ENCODE measurements at regions not wholly inside any gene's neighbourhood (a gene's known extent, or its start where the extent isn't known, plus 50 kb on each side); places are given as distances from the start of the nearest gene placed in this dataset.
A peak's percentile ranks its signal among the peaks of the same experiment; 100 is the strongest.
"Not testable (repeated sequence)": the region's sequence is repeated elsewhere in the genome, so short reads cannot be mapped to it uniquely, and the experiment has no call there.

GRCh38 chr3:134704133-134704532 is 53.3 kb upstream of the KY start:
- FAIRE-seq (no peak), DNase-seq (ENCODE audit: low spot score) (no peak)

GRCh38 chr3:134704556-134704955 is 53.7 kb upstream of the KY start:
- no peak for DNase-seq (ENCODE audit: low spot score)
- FAIRE-seq: no peak

- FAIRE-seq: no peak
Measured at GRCh38 chr3:134707908-134708597, 57.2 kb upstream of the KY start.

GRCh38 chr3:134708671-134709070 is 57.8 kb upstream of the KY start:
- FAIRE-seq (no peak), DNase-seq (ENCODE audit: low spot score) (no peak)

More at GRCh38 chr3:134707908-134708597, 57.2 kb upstream of the KY start:
- DNase-seq (ENCODE audit: low spot score): no peak

GRCh38 chr3:134709076-134709475 is 58.3 kb upstream of the KY start:
- DNase-seq (ENCODE audit: low spot score) (no peak), FAIRE-seq (no peak)

- FAIRE-seq (no peak), DNase-seq (ENCODE audit: low spot score) (no peak)
Measured at GRCh38 chr3:134709561-134710312, 58.9 kb upstream of the KY start.

- FAIRE-seq (no peak), DNase-seq (ENCODE audit: low spot score) (no peak)
Measured at GRCh38 chr3:134710313-134710680, 59.5 kb upstream of the KY start.

GRCh38 chr3:134711284-134711683 is 60.5 kb upstream of the KY start:
- no peak for FAIRE-seq
- DNase-seq (ENCODE audit: low spot score): peak; percentile 17

GRCh38 chr3:134713671-134714070 is 62.8 kb upstream of the KY start:
- DNase-seq (ENCODE audit: low spot score) (no peak), FAIRE-seq (no peak)

- DNase-seq (ENCODE audit: low spot score) (no peak), FAIRE-seq (no peak)
Measured at GRCh38 chr3:134718726-134719125, 67.9 kb upstream of the KY start.

- DNase-seq (ENCODE audit: low spot score) (no peak), FAIRE-seq (no peak)
Measured at GRCh38 chr3:134721214-134721613, 70.4 kb upstream of the KY start.

- FAIRE-seq (no peak), DNase-seq (ENCODE audit: low spot score) (no peak)
Measured at GRCh38 chr3:134722969-134723368, 72.1 kb upstream of the EPHB1 start.

- DNase-seq (ENCODE audit: low spot score): no peak
- no peak for FAIRE-seq
Measured at GRCh38 chr3:134729649-134730048, 65.4 kb upstream of the EPHB1 start.

- DNase-seq (ENCODE audit: low spot score) (no peak), FAIRE-seq (no peak)
Measured at GRCh38 chr3:134737516-134737915, 57.5 kb upstream of the EPHB1 start.

GRCh38 chr3:134740077-134740476 is 55.0 kb upstream of the EPHB1 start:
- DNase-seq (ENCODE audit: low spot score); FAIRE-seq: not testable (repeated sequence)

- DNase-seq (ENCODE audit: low spot score) (no peak), FAIRE-seq (no peak)
Measured at GRCh38 chr3:134742202-134742601, 52.9 kb upstream of the EPHB1 start.

- no peak for DNase-seq (ENCODE audit: low spot score)
Measured at GRCh38 chr3:134743006-134743405, 52.1 kb upstream of the EPHB1 start.

More at GRCh38 chr3:134743006-134743405, 52.1 kb upstream of the EPHB1 start:
- no peak for FAIRE-seq
